ENCODE measurements at regions not wholly inside any gene's neighbourhood (a gene's known extent, or its start where the extent isn't known, plus 50 kb on each side); places are given as distances from the start of the nearest gene placed in this dataset.

GRCh38 chr6:4352731-4353130 lies 217.4 kb upstream of the ECI2 start:
- TF ChIP-seq, protein P1, sequence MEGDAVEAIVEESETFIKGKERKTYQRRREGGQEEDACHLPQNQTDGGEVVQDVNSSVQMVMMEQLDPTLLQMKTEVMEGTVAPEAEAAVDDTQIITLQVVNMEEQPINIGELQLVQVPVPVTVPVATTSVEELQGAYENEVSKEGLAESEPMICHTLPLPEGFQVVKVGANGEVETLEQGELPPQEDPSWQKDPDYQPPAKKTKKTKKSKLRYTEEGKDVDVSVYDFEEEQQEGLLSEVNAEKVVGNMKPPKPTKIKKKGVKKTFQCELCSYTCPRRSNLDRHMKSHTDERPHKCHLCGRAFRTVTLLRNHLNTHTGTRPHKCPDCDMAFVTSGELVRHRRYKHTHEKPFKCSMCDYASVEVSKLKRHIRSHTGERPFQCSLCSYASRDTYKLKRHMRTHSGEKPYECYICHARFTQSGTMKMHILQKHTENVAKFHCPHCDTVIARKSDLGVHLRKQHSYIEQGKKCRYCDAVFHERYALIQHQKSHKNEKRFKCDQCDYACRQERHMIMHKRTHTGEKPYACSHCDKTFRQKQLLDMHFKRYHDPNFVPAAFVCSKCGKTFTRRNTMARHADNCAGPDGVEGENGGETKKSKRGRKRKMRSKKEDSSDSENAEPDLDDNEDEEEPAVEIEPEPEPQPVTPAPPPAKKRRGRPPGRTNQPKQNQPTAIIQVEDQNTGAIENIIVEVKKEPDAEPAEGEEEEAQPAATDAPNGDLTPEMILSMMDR (IDR thresholded peaks at IDR 0.05; ENCODE audit: poor library complexity, severe bottlenecking) = no peak
- no peak for TF ChIP-seq POLR2AphosphoS5 (IDR thresholded peaks at IDR 0.05)
